A549 (cell line): ENCODE measurements at regions not wholly inside any gene's neighbourhood (a gene's known extent, or its start where the extent isn't known, plus 50 kb on each side); places are given as distances from the start of the nearest gene placed in this dataset.

ENCODE experiments used
- ATAC-seq, 2 experiments: fragments of 200-7000 bp in 1 of 2; fragments of >200 bp in 1 of 2; cut with Nextera tagmentation in 1 of 2; cut with Tn5 transposase in 1 of 2; 3 replicates each; pipeline versions ENCODE4 v1.8.0 to v1.9.1; 2018 to 2020; ENCODE audit warnings: mild to moderate bottlenecking in 1 of 2, moderate library complexity in 1 of 2
- CTCF ChIA-PET: fragments of 300-600 bp; sonication (Branson Sonifier 250); formaldehyde crosslinking; extraction: SDS; loops from one replicate; lab custom pipeline; 2021; ENCODE audit warnings: antibody characterized with exemption, inconsistent platforms; lab: Yijun Ruan, JAX
- POLR2A ChIA-PET: fragments of 350-600 bp; formaldehyde crosslinking; extraction: SDS; loops from one replicate; lab custom pipeline; 2021; ENCODE audit warnings: antibody characterized with exemption, inconsistent platforms; lab: Yijun Ruan, JAX
- DNase-seq, 2 experiments: peaks; one replicate each; pipeline versions ENCODE4 v3.0.0 to v3.0.0-alpha.2; 2011 to 2016; ENCODE audit warnings: low read depth in 1 of 2, low spot score in 1 of 2
- FAIRE-seq: peaks from 2 replicates; lab custom pipeline; 2011; peaks lifted over from hg19 to GRCh38; lab: Jason Lieb, UNC
- H3K27ac ChIP-seq, 2 experiments: fragments of >200 bp; sonication (Bioruptor Twin); formaldehyde crosslinking; 3 replicates each; pipeline ENCODE4 v1.5.1; 2016 to 2017
- H3K4me1 ChIP-seq: fragments of >200 bp; sonication (Bioruptor Twin); formaldehyde crosslinking; 3 replicates; pipeline ENCODE4 v1.6.1; 2016
- H3K4me2 ChIP-seq: fragments of >200 bp; sonication (Bioruptor Twin); formaldehyde crosslinking; 3 replicates; pipeline ENCODE4 v1.6.1; 2016
- H3K4me3 ChIP-seq: fragments of >200 bp; sonication (Bioruptor Twin); formaldehyde crosslinking; 3 replicates; pipeline ENCODE4 v1.5.1; 2016
- H3K9me3 ChIP-seq: fragments of >200 bp; sonication (Bioruptor Twin); formaldehyde crosslinking; 3 replicates; pipeline ENCODE4 v1.6.1; 2016
- ATOH8 ChIP-seq: fragments of 250-450 bp; sonication (Bioruptor Pico); IDR thresholded peaks from 2 replicates; pipeline ENCODE4 v1.5.0; 2020; ENCODE audit warnings: low read depth, mild to moderate bottlenecking, moderate library complexity
- BHLHE40 ChIP-seq: IDR thresholded peaks from 2 replicates; pipeline ENCODE4 v1.6.1; 2012; ENCODE audit warnings: low read depth, low read length, inconsistent platforms
- CBX8 ChIP-seq: fragments of 200-600 bp; sonication (generic); IDR thresholded peaks from 2 replicates; pipeline ENCODE4 v1.6.1; 2016
- CEBPB ChIP-seq, 2 experiments: fragments of >200 bp in 1 of 2; sonication (Bioruptor Twin) in 1 of 2; formaldehyde crosslinking in 1 of 2; IDR thresholded peaks; 2 replicates each; pipeline ENCODE4 v1.6.1; 2012 to 2016
- CHD4 ChIP-seq: fragments of 200-600 bp; sonication (generic); IDR thresholded peaks from 2 replicates; pipeline ENCODE4 v1.6.1; 2016; ENCODE audit warnings: antibody characterized with exemption, mild to moderate bottlenecking, borderline replicate concordance
- EP300 ChIP-seq, 2 experiments: fragments of >200 bp; sonication (Bioruptor Twin); formaldehyde crosslinking; IDR thresholded peaks; 2 replicates in 1 of 2; 3 replicates in 1 of 2; pipeline ENCODE4 v1.6.1; 2016 to 2017
- FOSB ChIP-seq: fragments of 250-450 bp; sonication (Bioruptor Pico); IDR thresholded peaks from 2 replicates; pipeline ENCODE4 v1.5.0; 2020; ENCODE audit warnings: mild to moderate bottlenecking, moderate library complexity
- FOXS1 ChIP-seq: fragments of 250-450 bp; sonication (Bioruptor Pico); IDR thresholded peaks from 2 replicates; pipeline ENCODE4 v1.5.0; 2020; ENCODE audit warnings: mild to moderate bottlenecking, moderate library complexity
- GATA3 ChIP-seq: IDR thresholded peaks from 2 replicates; pipeline ENCODE4 v1.6.1; 2012; ENCODE audit warnings: borderline replicate concordance
- HOXB13 ChIP-seq: fragments of 250-450 bp; sonication (Bioruptor Pico); IDR thresholded peaks from 2 replicates; pipeline ENCODE4 v1.5.0; 2020; ENCODE audit warnings: low read depth, mild to moderate bottlenecking, moderate library complexity
- JUNB ChIP-seq: fragments of >200 bp; sonication (Bioruptor Twin); formaldehyde crosslinking; IDR thresholded peaks from 2 replicates; pipeline ENCODE4 v1.6.1; 2016
- KDM1A ChIP-seq: fragments of 200-600 bp; sonication (generic); IDR thresholded peaks from 2 replicates; pipeline ENCODE4 v1.6.1; 2016; ENCODE audit warnings: low read depth, mild to moderate bottlenecking
- NFE2L2 ChIP-seq: fragments of 150-350 bp; conservative IDR thresholded peaks from 2 replicates; pipeline ENCODE4 v1.6.1; 2014; ENCODE audit warnings: low read length
- NPAS2 ChIP-seq: fragments of 250-450 bp; sonication (Bioruptor Pico); IDR thresholded peaks from 2 replicates; pipeline ENCODE4 v1.8.0; 2022; ENCODE audit warnings: mild to moderate bottlenecking, moderate library complexity, borderline replicate concordance
- POLR2A ChIP-seq: IDR thresholded peaks from 2 replicates; pipeline ENCODE4 v1.6.1; 2012; ENCODE audit warnings: mild to moderate bottlenecking, low read length
- POLR2AphosphoS2 ChIP-seq: conservative IDR thresholded peaks from 2 replicates; pipeline ENCODE4 v1.6.1; 2012; ENCODE audit warnings: low read length, improper control_type of control experiment, inconsistent platforms
- RCOR1 ChIP-seq: fragments of 150-350 bp; IDR thresholded peaks from 2 replicates; pipeline ENCODE4 v1.6.1; 2014; ENCODE audit warnings: antibody characterized with exemption, low read length, low read depth
- REST ChIP-seq: fragments of 200-600 bp; sonication (generic); IDR thresholded peaks from 2 replicates; pipeline ENCODE4 v1.6.1; 2016; ENCODE audit warnings: antibody characterized with exemption, mild to moderate bottlenecking, moderate library complexity
- TP53 ChIP-seq: fragments of 250-450 bp; sonication (Bioruptor Pico); IDR thresholded peaks from 2 replicates; pipeline ENCODE4 v1.5.0; 2021; ENCODE audit warnings: mild to moderate bottlenecking, moderate library complexity
- ZC3H11A ChIP-seq: fragments of 450-650 bp; IDR thresholded peaks from 2 replicates; pipeline ENCODE4 v1.6.1; 2014; ENCODE audit warnings: antibody characterized with exemption, mild to moderate bottlenecking
- ZFP36 ChIP-seq: fragments of 450-650 bp; IDR thresholded peaks from 2 replicates; pipeline ENCODE4 v1.6.1; 2014; ENCODE audit warnings: borderline replicate concordance; ENCODE audit not compliant: partially characterized antibody
- WGBS: methylation state at CpG from one replicate; pipeline ENCODE4 v1.1.6; 2017; ENCODE audit errors: missing lambda C conversion rate; 5-methylcytosine and 5-hydroxymethylcytosine counted together

- H3K4me1 ChIP-seq: peaks cover 46% of the 10 kb centered on the region
- DNase-seq: no peak
- H3K27ac ChIP-seq: peak overlapping the region; percentile 67 to 87
- CTCF ChIA-PET: interaction anchor here (0.9 to 6.5 kb wide), 19 partner anchors 10 to 216 kb away, joined by 3 to 56 read pairs (median 4); no protein-coding TSS in a partner anchor
- TF ChIP-seq BHLHE40 (no peak), HOXB13 (CRISPR knock-in tag) (no peak)
- TF ChIP-seq, all 56 proteins: peak for 0
- POLR2A ChIA-PET: interaction anchor here (0.7 kb wide), 1 partner anchor 17 kb away, joined by 5 read pairs; no protein-coding TSS in a partner anchor
- ATAC-seq (no peak), FAIRE-seq (no peak)
- WGBS: 83% methylated on average over 16 of the region's 17 CpGs
- Histone ChIP-seq H3K9me3 (no peaks in the 10 kb centered on the region), H3K4me2 (peak overlapping the region; percentile 58), H3K4me3 (no peak overlapping the region)
Observed at GRCh38 chr20:50400705-50401586, 109.2 kb upstream of the PTPN1 start.

- no peaks in the 10 kb centered on the region for H3K9me3 ChIP-seq
- no peak for TF ChIP-seq FOSB (CRISPR knock-in tag)
- TF ChIP-seq RCOR1: no peak
- TF ChIP-seq BHLHE40: no peak
- no peak for TF ChIP-seq FOXS1 (CRISPR knock-in tag)
- no peak for TF ChIP-seq POLR2A
- no peak for TF ChIP-seq ATOH8 (CRISPR knock-in tag)
- TF ChIP-seq REST: no peak
- no peak for TF ChIP-seq POLR2AphosphoS2
- peak; percentile 21; the same call in 1 of the 2 replicates for TF ChIP-seq CHD4
- no peak for TF ChIP-seq JUNB
- TF ChIP-seq NFE2L2: no peak
- no peak for TF ChIP-seq NPAS2
- 0 out of 2 replicates have a peak, but pooled peaks have one; percentile 76 for TF ChIP-seq KDM1A
- TF ChIP-seq CBX8: no peak
- no peak for TF ChIP-seq TP53 (CRISPR knock-in tag)
- TF ChIP-seq GATA3: no peak
- peak; percentile 67 for TF ChIP-seq ZFP36
- no peak for TF ChIP-seq EP300 (IDR thresholded peaks at IDR 0.05)
- TF ChIP-seq CEBPB (IDR thresholded peaks at IDR 0.05): no peak
- TF ChIP-seq HOXB13 (CRISPR knock-in tag): no peak
- TF ChIP-seq ZC3H11A: no peak
- no peak overlapping the region for H3K4me2 ChIP-seq
- CTCF ChIA-PET: interaction anchor here (1.0 to 6.5 kb wide), 10 partner anchors 9 to 217 kb away, joined by 3 to 56 read pairs (median 4); no protein-coding TSS in a partner anchor
- no peak for ATAC-seq
- no peak for DNase-seq
- 93% methylated on average over 9 of the region's 9 CpGs for WGBS
- no peak for FAIRE-seq
- POLR2A ChIA-PET: no interaction called here
- no peak overlapping the region for H3K4me3 ChIP-seq
- H3K4me1 ChIP-seq: peaks cover 46% of the 10 kb centered on the region
- peak overlapping the region; percentile 67 to 87 for H3K27ac ChIP-seq
Observed at GRCh38 chr20:50401587-50402418, 108.4 kb upstream of the PTPN1 start.
